OCI-LY3 (cell line): ENCODE measurements at regions not wholly inside any gene's neighbourhood (a gene's known extent, or its start where the extent isn't known, plus 50 kb on each side); places are given as distances from the start of the nearest gene placed in this dataset.

ENCODE experiments used
- CTCF ChIP-seq: fragments of 200-600, 300-600 bp; sonication (generic); IDR thresholded peaks from 2 replicates; pipeline ENCODE4 v1.5.1; 2014; ENCODE audit warnings: antibody characterized with exemption, low read length, low read depth
- EZH2phosphoT487 ChIP-seq: fragments of 200-600 bp; shearing (Covaris generic); IDR thresholded peaks from 2 replicates; pipeline ENCODE4 v1.6.1; 2018; ENCODE audit warnings: antibody characterized with exemption, mixed run types, low read depth

- TF ChIP-seq CTCF (no peak), EZH2phosphoT487 (no peak)
Observed at GRCh38 chr16:22677024-22677830, 136.7 kb upstream of the HS3ST2 start.
